ENCODE measurements at regions not wholly inside any gene's neighbourhood (a gene's known extent, or its start where the extent isn't known, plus 50 kb on each side); places are given as distances from the start of the nearest gene placed in this dataset.
"Not testable (repeated sequence)": the region's sequence is repeated elsewhere in the genome, so short reads cannot be mapped to it uniquely, and the experiment has no call there.

- DNase-seq = no peak
Measured at GRCh38 chr11:91624021-91624420, 600.6 kb upstream of the FAT3 start.

- DNase-seq = no peak
Measured at GRCh38 chr11:91608677-91609076, 615.9 kb upstream of the FAT3 start.

GRCh38 chr11:91596111-91596510, 628.5 kb upstream of the FAT3 start:
- no peak for DNase-seq

GRCh38 chr11:91591021-91591420, 633.6 kb upstream of the FAT3 start:
- no peak for DNase-seq

DNA sequence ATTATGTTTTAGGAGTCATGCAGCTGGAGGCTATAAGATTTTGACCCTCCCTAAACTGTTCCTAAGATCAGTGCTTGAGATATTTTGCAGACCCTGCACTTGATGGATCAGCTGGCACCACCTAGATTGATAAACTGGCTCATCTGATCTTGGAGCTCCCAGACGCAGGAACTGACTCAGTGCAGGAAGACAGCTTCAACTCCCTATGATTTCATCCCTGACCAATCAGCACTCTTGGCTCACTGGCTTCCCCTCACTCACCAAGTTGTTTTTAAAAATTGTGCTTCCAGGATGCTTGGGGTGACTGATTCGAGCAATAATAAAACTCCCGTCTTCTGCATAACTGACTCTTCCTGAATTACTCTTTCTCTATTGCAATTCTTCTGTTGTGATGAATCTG, 637.5 kb upstream of the FAT3 start:
- DNase-seq = no peak

DNA sequence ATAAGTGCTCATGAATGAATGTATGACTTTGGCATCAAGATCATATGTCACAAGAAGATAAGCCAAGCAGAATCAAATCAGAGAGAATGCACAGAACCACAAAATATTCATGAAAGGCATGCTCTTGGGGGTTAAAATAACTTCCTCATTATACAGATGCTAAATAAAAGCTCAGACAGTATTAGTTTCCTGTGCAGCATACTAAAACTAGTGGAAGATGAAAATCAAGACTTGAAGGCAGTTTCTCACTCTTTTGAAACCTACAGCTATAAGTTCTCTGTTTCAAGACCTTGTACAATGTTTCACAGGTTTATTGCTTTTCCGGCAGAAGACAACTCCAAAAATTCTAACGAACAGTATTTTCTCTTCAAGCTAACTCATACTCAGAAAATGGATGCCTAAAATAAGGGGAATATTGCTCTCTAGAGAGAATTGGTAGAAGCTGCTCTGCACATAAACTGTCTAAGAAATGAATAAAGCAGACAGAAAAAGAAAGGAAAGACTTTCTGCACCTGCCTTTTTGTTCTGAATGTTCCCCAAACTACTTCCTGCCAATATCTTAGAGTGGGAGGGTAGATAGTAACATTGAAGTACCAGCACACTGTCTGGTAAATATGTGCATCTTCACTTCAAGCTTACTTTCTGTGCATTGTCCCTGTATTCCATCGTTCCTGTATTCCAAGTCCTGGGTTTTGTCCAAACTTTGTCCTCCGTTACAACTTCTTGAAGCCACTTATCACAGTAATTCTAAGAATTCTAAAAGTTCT, 639.4 kb upstream of the FAT3 start:
- no peak for DNase-seq

DNA sequence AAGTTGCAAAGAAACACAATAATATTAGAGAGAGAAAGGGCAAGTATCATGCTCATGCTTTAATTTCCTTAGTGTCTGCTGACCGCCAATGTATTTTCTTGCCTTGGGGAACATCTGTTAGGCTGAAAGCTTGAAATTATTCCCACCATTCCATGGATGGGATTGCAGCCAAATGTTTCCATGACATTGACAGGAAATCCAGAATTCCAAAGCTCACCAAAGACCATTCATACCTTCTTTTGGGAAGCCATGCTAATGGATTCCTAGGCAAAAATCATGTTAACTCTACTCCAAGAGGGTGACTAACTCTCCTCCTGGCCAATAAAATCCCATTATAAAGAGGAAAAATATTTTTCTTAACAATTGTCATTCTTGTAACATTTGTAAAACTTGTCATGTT, 661.4 kb upstream of the FAT3 start:
- DNase-seq = no peak

GRCh38 chr11:91560434-91560833, 664.2 kb upstream of the FAT3 start:
- no peak for DNase-seq

DNA sequence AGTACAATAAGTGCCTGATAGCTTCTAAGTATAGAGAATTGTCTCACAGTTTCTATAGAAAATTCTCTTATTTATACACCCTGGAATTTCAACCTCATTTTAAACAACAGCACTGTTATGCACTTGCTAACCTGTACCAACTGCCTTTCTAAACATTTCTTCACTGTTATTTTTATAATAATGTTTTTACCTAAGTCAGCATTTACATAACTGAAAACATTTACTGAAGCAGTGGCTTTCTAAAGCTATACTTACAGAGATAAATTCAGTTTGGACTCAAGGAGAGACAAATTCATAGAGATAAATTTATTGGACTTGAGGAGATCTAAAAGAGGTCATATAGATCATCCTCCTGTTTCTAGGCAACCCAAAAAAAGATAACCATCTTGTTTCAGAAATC, 686.6 kb upstream of the FAT3 start:
- DNase-seq = no peak

- DNase-seq = no peak
Measured at GRCh38 chr11:91536366-91536765, 688.3 kb upstream of the FAT3 start.

GRCh38 chr11:91528965-91529364, 695.7 kb upstream of the FAT3 start:
- no peak for DNase-seq

GRCh38 chr11:91527380-91528030, 697.1 kb upstream of the FAT3 start:
- DNase-seq = no peak

GRCh38 chr11:91513734-91514133, 710.9 kb upstream of the FAT3 start:
- DNase-seq = no peak

DNA sequence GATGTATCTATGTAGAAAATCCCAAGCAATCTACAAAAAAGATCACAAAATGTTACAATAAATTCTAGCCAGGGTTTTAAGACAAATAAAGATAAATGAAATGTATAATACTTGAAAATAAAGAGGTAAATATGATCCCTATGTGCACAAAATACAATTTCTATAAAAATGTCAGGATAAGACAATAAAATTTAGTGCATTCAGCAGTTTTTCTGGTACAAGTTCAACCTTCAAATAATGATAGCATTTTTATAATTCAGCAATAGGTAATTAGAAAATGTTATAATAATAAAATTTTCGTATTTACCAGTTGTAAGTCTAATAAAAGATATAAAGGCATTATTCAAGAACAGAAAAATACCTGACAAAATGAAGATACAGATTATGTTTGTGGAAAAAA, 726.8 kb upstream of the FAT3 start:
- DNase-seq = no peak

- no peak for DNase-seq
Measured at GRCh38 chr11:91495837-91496236, 728.8 kb upstream of the FAT3 start.

- no peak for DNase-seq
Measured at GRCh38 chr11:91489989-91490388, 734.6 kb upstream of the FAT3 start.

DNA sequence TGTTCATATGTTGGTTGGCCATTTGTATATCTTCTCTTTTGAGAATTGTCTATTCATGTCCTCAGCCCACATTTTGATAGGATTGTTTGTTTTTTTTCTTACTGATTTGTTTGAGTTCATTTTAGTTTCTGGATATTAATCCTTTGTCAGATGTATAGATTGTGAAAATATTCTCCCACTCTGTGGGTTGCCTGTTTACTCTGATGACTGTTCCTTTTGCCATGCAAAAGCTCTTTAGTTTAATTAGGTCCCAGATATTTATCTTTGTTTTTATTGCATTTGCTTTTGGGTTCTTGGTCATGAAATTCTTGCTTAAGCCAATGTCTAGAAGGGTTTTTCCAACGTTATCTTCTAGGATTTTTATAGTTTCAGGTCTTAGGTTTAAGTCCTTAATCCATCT, 740.7 kb upstream of the FAT3 start:
- not testable (repeated sequence) for DNase-seq

GRCh38 chr11:91481875-91482274, 742.7 kb upstream of the FAT3 start:
- not testable (repeated sequence) for DNase-seq

DNA sequence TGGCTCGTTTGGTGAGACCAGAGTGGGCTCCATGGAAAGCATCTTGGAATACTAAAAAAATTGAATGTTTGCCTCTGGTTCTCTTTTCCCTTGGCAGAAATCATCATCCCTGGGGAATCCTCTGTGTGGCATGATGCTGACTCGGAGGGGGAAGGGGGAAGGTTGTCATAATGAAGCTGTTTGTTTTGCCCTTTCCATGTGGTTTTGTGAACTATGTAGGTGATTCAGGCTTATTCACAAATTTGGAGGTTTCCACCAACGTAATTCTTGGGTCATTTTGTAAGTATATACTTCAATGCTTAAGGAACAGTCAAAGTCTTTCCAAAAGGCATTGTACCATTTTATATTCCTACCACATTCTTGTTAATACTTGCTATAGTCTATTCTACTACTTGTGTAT, 754.0 kb upstream of the FAT3 start:
- no peak for DNase-seq

GRCh38 chr11:91459840-91460239, 764.8 kb upstream of the FAT3 start:
- no peak for DNase-seq

DNA sequence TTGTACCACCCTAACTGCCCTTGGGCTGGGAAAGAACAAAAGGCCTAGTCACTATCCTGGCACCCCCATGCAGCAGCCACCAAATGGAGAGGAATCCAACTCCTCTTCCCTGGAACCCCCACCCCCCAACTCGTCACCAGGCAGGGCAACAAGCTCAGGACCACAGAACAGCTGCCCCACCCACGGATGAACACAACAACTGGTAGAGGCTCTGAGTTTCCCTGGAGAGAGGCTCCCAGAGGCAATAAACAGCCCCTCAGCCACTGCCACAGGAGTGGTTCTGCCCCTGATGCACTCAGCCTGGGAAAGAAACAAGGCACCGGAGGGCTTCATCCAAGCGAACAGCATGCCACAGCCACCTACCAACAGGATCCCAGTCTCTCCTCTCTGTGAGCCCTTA, 778.4 kb upstream of the FAT3 start:
- DNase-seq = no peak

GRCh38 chr11:91435694-91436395, 788.8 kb upstream of the FAT3 start:
- DNase-seq = no peak

GRCh38 chr11:91433284-91434010, 791.2 kb upstream of the FAT3 start:
- DNase-seq = no peak

DNA sequence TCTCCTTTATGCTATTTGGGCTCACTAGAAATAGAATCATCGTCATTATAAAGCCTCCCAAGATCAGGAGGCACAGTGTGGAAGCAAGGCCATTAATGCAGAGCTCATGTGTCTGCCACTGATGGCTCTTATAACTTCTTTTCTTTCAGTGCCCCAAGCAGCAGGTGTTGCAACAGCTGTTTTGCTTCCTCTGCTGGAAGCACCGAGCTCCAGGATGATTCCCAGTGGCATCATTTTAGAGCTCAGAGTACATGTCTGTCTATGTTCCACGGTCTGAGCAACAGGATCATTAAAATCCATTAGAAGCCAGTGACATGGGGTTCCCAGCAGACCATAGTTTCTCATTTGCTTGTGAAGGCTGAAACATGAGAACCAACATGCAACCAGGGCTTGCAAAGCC, 803.0 kb upstream of the FAT3 start:
- DNase-seq = no peak

All from kidney glomerular epithelial cell (primary cell).